GM12878 (cell line): ENCODE measurements at regions not wholly inside any gene's neighbourhood (a gene's known extent, or its start where the extent isn't known, plus 50 kb on each side); places are given as distances from the start of the nearest gene placed in this dataset.

ENCODE experiments used
- ATAC-seq: fragments of 200-7000 bp; cut with Tn5 transposase; 3 replicates; pipeline ENCODE4 v1.9.1; 2020; ENCODE audit warnings: mild to moderate bottlenecking, moderate library complexity
- BruUV-seq: library from RNA; stranded (reverse); fragments of 400-500 nt; replicated peaks from 2 replicates; lab custom pipeline; 2021; lab: Mats Ljungman, UMichigan
- CTCF ChIA-PET: fragments of 300-600 bp; sonication (Branson Sonifier 250); formaldehyde crosslinking; extraction: SDS; loops from one replicate; lab custom pipeline; 2021; ENCODE audit warnings: inconsistent platforms; lab: Yijun Ruan, JAX
- POLR2A ChIA-PET: fragments of 350-600 bp; formaldehyde crosslinking; extraction: SDS; loops from one replicate; lab custom pipeline; 2021; ENCODE audit warnings: inconsistent platforms; lab: Charles Lee
- RAD21 ChIA-PET: fragments of 300-600 bp; sonication (Branson Sonifier 250); formaldehyde crosslinking; loops from one replicate; lab custom pipeline; 2023; ENCODE audit warnings: antibody characterized with exemption; ENCODE audit not compliant: unreplicated experiment; lab: Charles Lee
- SMC1A ChIA-PET: fragments of 300-600 bp; sonication (Branson Sonifier 250); formaldehyde crosslinking; loops from one replicate; lab custom pipeline; 2023; ENCODE audit not compliant: unreplicated experiment, uncharacterized antibody; lab: Charles Lee
- DNase-seq: peaks from one replicate; pipeline ENCODE4 v3.0.0-alpha.2; 2011; ENCODE audit warnings: low read depth, low spot score
- FAIRE-seq: peaks from 3 replicates; lab custom pipeline; 2011; peaks lifted over from hg19 to GRCh38; lab: Jason Lieb, UNC
- H2AFZ ChIP-seq: 2 replicates; pipeline ENCODE4 v1.6.0; 2011; ENCODE audit warnings: low read depth, low read length, control low read depth; ENCODE audit not compliant: control insufficient read depth
- H3K27ac ChIP-seq: 2 replicates; pipeline ENCODE4 v1.5.1; 2011; ENCODE audit warnings: control low read depth; ENCODE audit not compliant: control insufficient read depth, insufficient read depth
- H3K27me3 ChIP-seq, 2 experiments: replicated peaks in 1 of 2; 2 replicates each; pipeline versions ENCODE4 v1.6.0 to v1.6.1; 2011; ENCODE audit warnings: low read length in 1 of 2; ENCODE audit not compliant: control insufficient read depth in 2 of 2, insufficient read depth in 2 of 2
- H3K36me3 ChIP-seq, 2 experiments: 2 replicates each; pipeline ENCODE4 v1.5.1; 2011; ENCODE audit warnings: low read length in 1 of 2; ENCODE audit not compliant: control insufficient read depth in 2 of 2, insufficient read depth in 2 of 2
- H3K4me1 ChIP-seq: 2 replicates; pipeline ENCODE4 v1.6.1; 2011; ENCODE audit warnings: mild to moderate bottlenecking, low read length, moderate library complexity, mixed read lengths; ENCODE audit not compliant: control insufficient read depth, insufficient read depth
- H3K4me2 ChIP-seq: 2 replicates; pipeline ENCODE4 v1.6.0; 2011; ENCODE audit warnings: control low read depth; ENCODE audit not compliant: control insufficient read depth, insufficient read depth
- H3K4me3 ChIP-seq: fragments of 200-600 bp; sonication (generic); 2 replicates; pipeline ENCODE4 v1.5.1; 2016
- H3K79me2 ChIP-seq: 2 replicates; pipeline ENCODE4 v1.6.0; 2011; ENCODE audit warnings: low read length; ENCODE audit not compliant: control insufficient read depth, insufficient read depth
- H3K9ac ChIP-seq: 2 replicates; pipeline ENCODE4 v1.8.0; 2011; ENCODE audit warnings: low read length, control low read depth, mixed read lengths; ENCODE audit not compliant: control insufficient read depth, insufficient read depth
- H3K9me3 ChIP-seq: replicated peaks from 3 replicates; pipeline ENCODE4 v1.5.1; 2011; ENCODE audit warnings: mild to moderate bottlenecking, low read length; ENCODE audit not compliant: control insufficient read depth, insufficient read depth
- H4K20me1 ChIP-seq: 2 replicates; pipeline ENCODE4 v1.6.0; 2011; ENCODE audit not compliant: control insufficient read depth, insufficient read depth
- ASH2L ChIP-seq: fragments of 300-600, 200-600 bp; sonication (generic); IDR thresholded peaks from 2 replicates; pipeline ENCODE4 v1.6.1; 2017; ENCODE audit warnings: low read depth, mild to moderate bottlenecking, borderline replicate concordance
- BMI1 ChIP-seq: fragments of 450-650 bp; IDR thresholded peaks from 2 replicates; pipeline ENCODE4 v1.6.1; 2016; ENCODE audit warnings: mild to moderate bottlenecking, moderate library complexity, borderline replicate concordance
- CBX5 ChIP-seq: sonication (generic); IDR thresholded peaks from 2 replicates; pipeline ENCODE4 v1.6.1; 2016; ENCODE audit warnings: low read depth, moderate library complexity, mild to moderate bottlenecking, inconsistent platforms
- CHD1 ChIP-seq: IDR thresholded peaks from 2 replicates; pipeline ENCODE4 v1.6.1; 2012; ENCODE audit warnings: low read depth, low read length, improper control_type of control experiment
- FOXK2 ChIP-seq: fragments of 450-650 bp; IDR thresholded peaks from 2 replicates; pipeline ENCODE4 v1.6.1; 2017; ENCODE audit warnings: mild to moderate bottlenecking, moderate library complexity
- JUND ChIP-seq: IDR thresholded peaks from 2 replicates; pipeline ENCODE4 v1.6.1; 2012; ENCODE audit warnings: low read depth, mild to moderate bottlenecking, low read length, improper control_type of control experiment, moderate library complexity
- KAT2A ChIP-seq: conservative IDR thresholded peaks from 2 replicates; pipeline ENCODE4 v1.6.1; 2011; ENCODE audit warnings: low read depth, low read length; ENCODE audit not compliant: control insufficient read depth
- NFXL1 ChIP-seq: fragments of 450-650 bp; IDR thresholded peaks from 2 replicates; pipeline ENCODE4 v1.6.1; 2017; ENCODE audit warnings: antibody characterized with exemption, mild to moderate bottlenecking, borderline replicate concordance
- NR2C1 ChIP-seq: fragments of 450-650 bp; IDR thresholded peaks from 2 replicates; pipeline ENCODE4 v1.6.1; 2017; ENCODE audit warnings: antibody characterized with exemption, mild to moderate bottlenecking, moderate library complexity
- NR2C2 ChIP-seq: IDR thresholded peaks from 2 replicates; pipeline ENCODE4 v1.6.1; 2011; ENCODE audit warnings: borderline replicate concordance, low read depth; ENCODE audit not compliant: control insufficient read depth, insufficient read length
- POLR2A ChIP-seq: IDR thresholded peaks from 2 replicates; pipeline ENCODE4 v1.6.1; 2011; ENCODE audit warnings: low read depth, mild to moderate bottlenecking, low read length
- POLR2AphosphoS5 ChIP-seq: IDR thresholded peaks from 2 replicates; pipeline ENCODE4 v1.6.1; 2011; ENCODE audit warnings: mild to moderate bottlenecking, low read length, inconsistent platforms
- RAD51 ChIP-seq: fragments of 450-650 bp; IDR thresholded peaks from 2 replicates; pipeline ENCODE4 v1.6.1; 2016; ENCODE audit warnings: moderate library complexity, mild to moderate bottlenecking, inconsistent platforms
- RB1 ChIP-seq: fragments of 450-650 bp; formaldehyde crosslinking; IDR thresholded peaks from 2 replicates; pipeline ENCODE4 v1.6.1; 2017; ENCODE audit warnings: mild to moderate bottlenecking, borderline replicate concordance
- SMC3 ChIP-seq: IDR thresholded peaks from 2 replicates; pipeline ENCODE4 v1.6.1; 2011; ENCODE audit warnings: low read length, improper control_type of control experiment, borderline replicate concordance
- TCF3 ChIP-seq: IDR thresholded peaks from 2 replicates; pipeline ENCODE4 v1.6.1; 2012; ENCODE audit warnings: low read depth, mild to moderate bottlenecking, low read length, borderline replicate concordance; ENCODE audit not compliant: insufficient read depth
- YY1 ChIP-seq: IDR thresholded peaks from 2 replicates; pipeline ENCODE4 v1.6.1; 2011; ENCODE audit warnings: low read depth, mild to moderate bottlenecking, low read length
- in situ Hi-C: fragments of 300-500 bp; cut with MboI; formaldehyde crosslinking; loops from 9 replicates; pipeline ENCODE4 v1.14.3; 2018; ENCODE audit warnings: mixed read lengths
- intact Hi-C: fragments of 100-400 bp; cut with micrococcal nuclease; formaldehyde crosslinking; loops from one replicate; pipeline ENCODE4 v1.14.2; 2022; ENCODE audit not compliant: unreplicated experiment
- TF ChIP-seq, protein P1 (sequence below): fragments of 450-650 bp; IDR thresholded peaks from 2 replicates; pipeline ENCODE4 v1.6.1; 2017; ENCODE audit warnings: low read depth, mild to moderate bottlenecking, moderate library complexity
- TF ChIP-seq, protein P2 (sequence below): IDR thresholded peaks from 2 replicates; pipeline ENCODE4 v1.6.1; 2011; ENCODE audit warnings: low read depth, mild to moderate bottlenecking, low read length, moderate library complexity, borderline replicate concordance; ENCODE audit errors: extremely low read depth
- TF ChIP-seq, protein P3 (sequence below): fragments of 450-650 bp; IDR thresholded peaks from 2 replicates; pipeline ENCODE4 v1.6.1; 2014; ENCODE audit warnings: mild to moderate bottlenecking

DNA sequence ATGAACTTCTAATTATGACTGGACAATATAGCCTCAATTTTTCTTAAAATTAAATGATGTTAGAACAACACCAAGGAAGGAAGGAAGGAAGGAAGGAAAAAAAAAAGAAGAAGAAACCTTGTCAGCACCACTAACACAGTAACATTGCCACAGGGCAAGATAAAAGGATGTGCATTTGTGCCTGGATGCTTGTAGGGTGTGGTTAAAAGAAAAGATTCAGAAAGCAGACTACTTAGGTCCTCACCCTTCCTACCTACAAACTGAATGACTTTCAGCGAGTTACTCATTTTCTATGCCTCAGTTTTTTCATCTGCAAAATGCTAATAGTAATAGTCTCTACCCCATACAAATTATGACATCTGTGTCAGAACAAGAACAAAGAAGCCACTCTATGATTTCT lies 778.3 kb downstream of the MCTP2 start (continued):
- TF ChIP-seq RB1 (no peak), NR2C1 (no peak), POLR2A (no peak)
- TF ChIP-seq, protein P1, sequence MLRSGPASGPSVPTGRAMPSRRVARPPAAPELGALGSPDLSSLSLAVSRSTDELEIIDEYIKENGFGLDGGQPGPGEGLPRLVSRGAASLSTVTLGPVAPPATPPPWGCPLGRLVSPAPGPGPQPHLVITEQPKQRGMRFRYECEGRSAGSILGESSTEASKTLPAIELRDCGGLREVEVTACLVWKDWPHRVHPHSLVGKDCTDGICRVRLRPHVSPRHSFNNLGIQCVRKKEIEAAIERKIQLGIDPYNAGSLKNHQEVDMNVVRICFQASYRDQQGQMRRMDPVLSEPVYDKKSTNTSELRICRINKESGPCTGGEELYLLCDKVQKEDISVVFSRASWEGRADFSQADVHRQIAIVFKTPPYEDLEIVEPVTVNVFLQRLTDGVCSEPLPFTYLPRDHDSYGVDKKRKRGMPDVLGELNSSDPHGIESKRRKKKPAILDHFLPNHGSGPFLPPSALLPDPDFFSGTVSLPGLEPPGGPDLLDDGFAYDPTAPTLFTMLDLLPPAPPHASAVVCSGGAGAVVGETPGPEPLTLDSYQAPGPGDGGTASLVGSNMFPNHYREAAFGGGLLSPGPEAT, result no peak
- TF ChIP-seq, all 136 proteins: peak for 0

DNA sequence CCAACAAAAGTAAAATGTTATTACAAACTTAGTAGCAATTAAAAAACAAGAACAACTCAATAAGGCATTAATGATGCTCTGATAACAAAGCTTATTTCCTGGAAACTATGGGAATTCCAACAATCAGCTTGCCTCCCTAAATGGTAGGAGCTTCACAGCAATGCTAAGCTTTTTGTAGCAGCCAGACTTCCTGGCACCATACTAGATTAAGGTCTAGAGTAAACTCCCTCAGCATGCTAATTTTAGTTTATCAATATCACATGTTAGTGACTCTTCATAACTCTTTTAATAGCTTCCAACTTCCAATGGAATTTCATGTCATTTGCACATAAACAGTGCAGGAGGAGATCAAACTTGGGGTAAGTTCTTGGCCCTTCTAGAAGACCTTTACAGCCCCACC lies 782.0 kb downstream of the MCTP2 start:
- H3K36me3 ChIP-seq, result no peaks in the 10 kb centered on the region
- no peaks in the 10 kb centered on the region; the same call in 2 of the 3 replicates for H3K9me3 ChIP-seq
- DNase-seq (no peak), ATAC-seq (no peak), FAIRE-seq (no peak)
- in situ Hi-C loops, result no loop called here
- no peak overlapping the region for H3K27ac ChIP-seq
- no peak overlapping the region for H3K4me2 ChIP-seq
- no peaks in the 10 kb centered on the region for H3K27me3 ChIP-seq
- H3K4me1 ChIP-seq, result no peaks in the 10 kb centered on the region
- CTCF ChIA-PET, result no interaction called here
- H3K9ac ChIP-seq, result no peak overlapping the region
- intact Hi-C loops, result no loop called here
- H4K20me1 ChIP-seq, result no peaks in the 10 kb centered on the region
- POLR2A ChIA-PET, result no interaction called here
- TF ChIP-seq BMI1 (no peak), CHD1 (no peak), TCF3 (no peak), NR2C2 (no peak), CBX5 (no peak), RAD51 (no peak), KAT2A (no peak), JUND (no peak), ASH2L (no peak), SMC3 (no peak), NFXL1 (no peak), YY1 (no peak), POLR2AphosphoS5 (no peak), FOXK2 (no peak)
- TF ChIP-seq, protein P2, sequence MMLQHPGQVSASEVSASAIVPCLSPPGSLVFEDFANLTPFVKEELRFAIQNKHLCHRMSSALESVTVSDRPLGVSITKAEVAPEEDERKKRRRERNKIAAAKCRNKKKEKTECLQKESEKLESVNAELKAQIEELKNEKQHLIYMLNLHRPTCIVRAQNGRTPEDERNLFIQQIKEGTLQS, result no peak
- TF ChIP-seq, protein P3, sequence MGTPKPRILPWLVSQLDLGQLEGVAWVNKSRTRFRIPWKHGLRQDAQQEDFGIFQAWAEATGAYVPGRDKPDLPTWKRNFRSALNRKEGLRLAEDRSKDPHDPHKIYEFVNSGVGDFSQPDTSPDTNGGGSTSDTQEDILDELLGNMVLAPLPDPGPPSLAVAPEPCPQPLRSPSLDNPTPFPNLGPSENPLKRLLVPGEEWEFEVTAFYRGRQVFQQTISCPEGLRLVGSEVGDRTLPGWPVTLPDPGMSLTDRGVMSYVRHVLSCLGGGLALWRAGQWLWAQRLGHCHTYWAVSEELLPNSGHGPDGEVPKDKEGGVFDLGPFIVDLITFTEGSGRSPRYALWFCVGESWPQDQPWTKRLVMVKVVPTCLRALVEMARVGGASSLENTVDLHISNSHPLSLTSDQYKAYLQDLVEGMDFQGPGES, result no peak
- no TSS peak for BruUV-seq
- H2AFZ ChIP-seq, result no peak overlapping the region
- no peaks in the 10 kb centered on the region for H3K79me2 ChIP-seq
- H3K4me3 ChIP-seq, result no peak overlapping the region
- RAD21 ChIA-PET, result no interaction called here
- SMC1A ChIA-PET, result no interaction called here
